Right forelimb (tissue), 1 donor: ENCODE measurements at regions not wholly inside any gene's neighbourhood (a gene's known extent, or its start where the extent isn't known, plus 50 kb on each side); places are given as distances from the start of the nearest gene placed in this dataset.
"Not testable (repeated sequence)": the region's sequence is repeated elsewhere in the genome, so short reads cannot be mapped to it uniquely, and the experiment has no call there.

Experiments
- DNase-seq: peaks from one replicate; pipeline ENCODE4 v3.0.0-alpha.2; 2018

GRCh38 chr10:36488579-36488978 lies 636.8 kb upstream of the ANKRD30A start:
- DNase-seq = no peak

GRCh38 chr10:36479073-36479472 lies 646.3 kb upstream of the ANKRD30A start:
- DNase-seq = no peak

- DNase-seq = no peak
Observed at GRCh38 chr10:36476399-36476798, 649.0 kb upstream of the ANKRD30A start.

- DNase-seq = no peak
Observed at GRCh38 chr10:36475746-36476145, 649.7 kb upstream of the ANKRD30A start.

- DNase-seq = no peak
Observed at GRCh38 chr10:36474456-36474855, 650.9 kb upstream of the ANKRD30A start.

GRCh38 chr10:36473122-36473521 lies 652.3 kb upstream of the ANKRD30A start:
- DNase-seq = no peak

- DNase-seq = no peak
Observed at GRCh38 chr10:36469585-36469984, 655.8 kb upstream of the ANKRD30A start.

GRCh38 chr10:36468620-36469019 lies 656.8 kb upstream of the ANKRD30A start:
- no peak for DNase-seq

- no peak for DNase-seq
Observed at GRCh38 chr10:36465604-36466379, 659.6 kb upstream of the ANKRD30A start.

- DNase-seq = no peak
Observed at GRCh38 chr10:36464291-36464690, 661.1 kb upstream of the ANKRD30A start.

- no peak for DNase-seq
Observed at GRCh38 chr10:36463390-36463789, 662.0 kb upstream of the ANKRD30A start.

- DNase-seq = no peak
Observed at GRCh38 chr10:36462194-36462593, 663.2 kb upstream of the ANKRD30A start.

- DNase-seq = not testable (repeated sequence)
Observed at GRCh38 chr10:36458437-36458836, 667.0 kb upstream of the ANKRD30A start.

- no peak for DNase-seq
Observed at GRCh38 chr10:36457751-36458150, 667.6 kb upstream of the ANKRD30A start.

- no peak for DNase-seq
Observed at GRCh38 chr10:36455526-36456133, 669.8 kb upstream of the ANKRD30A start.

- DNase-seq = no peak
Observed at GRCh38 chr10:36452851-36453250, 672.5 kb upstream of the ANKRD30A start.

GRCh38 chr10:36451391-36451970 lies 673.9 kb upstream of the ANKRD30A start:
- no peak for DNase-seq

GRCh38 chr10:36450380-36450779 lies 675.0 kb upstream of the ANKRD30A start:
- no peak for DNase-seq

GRCh38 chr10:36448760-36449691 lies 676.4 kb upstream of the ANKRD30A start:
- DNase-seq = no peak

GRCh38 chr10:36446881-36447280 lies 678.5 kb upstream of the ANKRD30A start:
- peak; percentile 75 for DNase-seq

GRCh38 chr10:36443233-36443632 lies 682.2 kb upstream of the ANKRD30A start:
- no peak for DNase-seq

GRCh38 chr10:36441557-36441956 lies 683.8 kb upstream of the ANKRD30A start:
- no peak for DNase-seq

GRCh38 chr10:36440539-36440938 lies 684.9 kb upstream of the ANKRD30A start:
- DNase-seq = no peak
